HG02588 (cell line): ENCODE measurements at regions not wholly inside any gene's neighbourhood (a gene's known extent, or its start where the extent isn't known, plus 50 kb on each side); places are given as distances from the start of the nearest gene placed in this dataset.

Experiments
- ATAC-seq: cut with Tn5 transposase; IDR thresholded peaks from one replicate; pipeline ENCODE4 v1.9.1; 2021; ENCODE audit warnings: mild to moderate bottlenecking, moderate library complexity; ENCODE audit not compliant: unreplicated experiment

DNA sequence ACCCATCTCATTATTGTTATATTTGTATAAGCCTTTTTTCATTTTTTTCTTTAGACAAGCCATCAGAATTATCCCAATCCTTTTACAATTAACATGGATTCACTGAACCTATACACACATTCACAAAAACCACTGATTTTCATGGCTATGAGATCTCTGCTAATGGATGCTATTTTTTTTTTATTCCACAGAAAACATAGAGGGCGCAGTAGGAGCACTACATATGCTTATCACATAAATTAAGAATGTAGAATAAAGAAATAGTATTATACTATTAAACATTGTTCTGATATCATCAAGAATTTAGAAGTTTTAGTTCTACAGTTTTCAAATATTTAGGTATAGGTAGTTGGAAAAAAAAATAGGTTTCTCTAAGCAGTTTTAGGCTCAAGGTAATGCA, 1477.4 kb downstream of the ARAP2 start:
- no peak for ATAC-seq

DNA sequence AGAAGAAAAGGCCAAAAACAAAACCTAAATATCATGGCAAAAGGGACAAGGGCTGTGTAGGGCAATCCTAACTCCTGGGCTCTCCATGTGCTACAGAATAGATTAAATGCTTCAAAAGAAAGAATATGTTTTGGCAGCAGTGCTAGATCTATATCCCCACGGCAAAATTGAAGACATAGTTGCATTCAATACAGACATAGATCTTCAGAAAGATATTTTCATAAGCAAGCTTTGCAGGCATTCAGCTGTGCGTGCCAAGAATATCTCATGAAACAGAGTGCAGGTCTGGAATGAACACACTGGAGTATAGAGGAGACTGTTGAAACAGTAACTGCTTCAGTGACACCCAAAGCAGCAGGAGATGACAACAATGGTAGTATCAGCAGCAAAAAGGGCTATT, 1476.9 kb downstream of the ARAP2 start:
- no peak for ATAC-seq

DNA sequence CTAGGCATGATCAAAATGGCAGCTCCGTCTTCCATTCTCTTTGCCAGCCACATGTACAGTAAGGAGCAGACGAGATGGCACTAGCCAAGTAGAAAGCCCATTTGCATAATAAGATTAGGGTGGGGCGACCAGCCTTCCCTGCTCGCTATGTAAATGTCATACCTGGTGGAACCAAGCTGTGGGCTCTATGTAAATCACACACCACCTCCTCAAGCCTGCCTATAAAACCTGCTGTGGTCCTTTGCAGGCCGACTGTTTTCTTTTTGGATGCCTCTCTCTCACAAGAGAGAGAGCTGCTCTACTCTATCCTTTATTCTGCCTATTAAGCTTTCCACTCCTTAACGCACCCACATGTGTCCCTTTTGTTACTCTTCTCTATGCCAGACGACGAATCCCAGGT, 1472.7 kb downstream of the ARAP2 start:
- ATAC-seq = no peak

DNA sequence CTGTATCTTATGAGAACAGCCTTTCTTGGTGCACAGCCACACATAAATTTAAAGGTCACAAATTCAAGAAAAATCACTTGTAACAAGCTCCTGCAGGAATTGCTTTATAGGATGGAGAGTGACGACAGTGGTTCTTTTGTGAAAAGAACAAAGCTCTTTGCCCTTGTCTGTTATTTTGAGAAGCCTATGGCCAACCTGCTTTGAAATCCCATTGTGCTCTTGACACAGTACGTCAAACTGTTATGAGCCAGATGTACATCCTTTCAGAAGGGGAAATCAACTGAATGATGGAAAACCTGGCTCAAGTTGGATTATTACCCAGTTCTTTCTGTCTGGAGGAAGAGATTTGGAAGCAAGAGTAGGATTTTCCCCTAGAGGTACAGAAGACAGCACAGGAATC, 1454.2 kb downstream of the ARAP2 start:
- ATAC-seq = no peak

DNA sequence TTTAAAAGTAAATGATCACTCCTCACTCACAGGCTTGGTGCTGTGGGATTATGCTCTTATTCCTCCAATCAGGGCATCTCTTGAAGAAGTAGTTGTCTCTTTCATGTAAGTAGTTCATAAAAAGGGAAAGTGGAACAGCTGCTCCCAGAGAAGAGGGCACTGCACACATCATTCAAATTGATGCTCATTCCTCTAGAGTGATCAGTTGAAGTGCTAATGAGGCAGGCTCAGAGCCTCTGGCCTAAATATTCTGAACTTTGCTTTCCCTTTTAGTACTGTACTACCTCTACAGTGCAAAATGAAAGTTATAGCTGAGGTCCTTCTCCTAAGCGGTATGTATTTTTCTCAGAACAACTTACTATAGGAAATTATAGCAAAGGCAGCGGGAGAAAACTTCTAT, 1453.1 kb downstream of the ARAP2 start:
- no peak for ATAC-seq

DNA sequence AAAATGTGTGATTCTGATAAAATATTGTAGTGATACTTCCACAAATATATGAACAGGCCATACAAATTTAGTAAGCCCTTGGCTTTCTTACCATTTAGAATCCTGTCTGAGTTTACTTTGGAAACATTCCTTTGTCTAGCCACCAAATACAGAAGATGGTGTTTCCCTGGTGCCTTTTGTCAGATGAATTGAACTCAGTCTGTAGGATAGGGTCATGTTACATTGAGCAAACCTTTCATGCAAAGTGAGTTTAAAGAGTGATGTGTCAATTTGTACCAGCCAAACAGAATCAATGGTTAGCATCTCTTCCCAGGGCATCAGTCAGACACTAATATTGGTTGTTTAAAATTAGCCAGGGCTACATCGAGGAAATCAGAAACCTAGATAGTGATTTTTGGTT, 1443.4 kb downstream of the ARAP2 start:
- no peak for ATAC-seq

DNA sequence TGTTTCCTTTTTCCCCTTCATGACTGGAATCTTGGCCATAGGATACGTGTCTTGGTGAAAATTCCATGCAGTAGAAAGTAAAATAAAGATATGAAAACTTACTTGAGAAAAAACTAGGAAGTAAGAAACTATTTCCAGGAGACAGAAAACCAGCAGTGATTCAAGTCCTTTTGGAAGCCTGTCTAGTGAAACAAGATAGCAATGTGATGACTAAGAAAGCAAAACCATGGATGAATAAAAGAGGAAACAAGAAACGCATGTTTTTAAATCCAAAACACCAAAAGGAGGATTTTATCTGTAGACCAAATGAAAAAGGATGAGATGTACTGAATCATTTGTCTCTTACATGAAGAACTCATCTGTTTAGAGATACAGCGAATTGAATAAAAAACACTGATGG, 1430.0 kb downstream of the ARAP2 start:
- no peak for ATAC-seq

DNA sequence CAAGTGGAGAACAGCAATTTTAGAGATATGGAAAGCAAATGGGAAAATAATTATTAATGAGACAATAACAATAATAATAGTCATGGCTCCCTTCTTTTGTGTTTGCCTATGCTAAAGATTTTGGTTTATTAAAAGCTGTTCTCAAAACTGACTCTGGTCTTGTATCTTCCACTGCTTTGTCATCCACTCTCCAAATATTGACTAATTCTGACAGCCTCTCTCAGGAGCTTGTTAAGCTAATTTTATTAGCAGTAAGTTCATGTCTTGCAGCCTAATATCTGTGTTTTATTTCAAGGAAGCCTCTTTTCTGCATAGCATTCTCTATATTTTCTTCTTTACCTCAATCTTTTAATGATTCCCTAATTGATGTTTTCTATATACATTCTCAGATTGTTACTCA, 1419.8 kb downstream of the ARAP2 start:
- no peak for ATAC-seq

DNA sequence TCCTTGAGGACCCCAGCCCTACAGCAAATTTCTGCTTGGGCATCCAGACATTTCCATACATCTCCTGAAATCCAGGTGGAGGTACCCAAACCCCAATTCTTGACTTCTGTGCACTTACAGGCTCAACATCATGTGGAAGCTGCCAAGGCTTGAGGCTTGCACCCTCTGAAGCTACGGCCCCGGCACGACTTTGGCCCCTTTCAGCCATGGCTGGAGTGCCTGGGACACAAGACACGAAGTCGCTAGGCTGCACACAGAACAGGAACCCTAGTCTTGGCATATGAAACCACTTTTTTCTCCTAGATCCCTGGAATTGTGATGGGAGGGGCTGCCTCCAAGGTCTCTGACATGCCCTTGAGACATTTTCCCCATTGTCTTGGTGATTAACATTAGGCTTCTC, 1417.7 kb downstream of the ARAP2 start:
- no peak for ATAC-seq

DNA sequence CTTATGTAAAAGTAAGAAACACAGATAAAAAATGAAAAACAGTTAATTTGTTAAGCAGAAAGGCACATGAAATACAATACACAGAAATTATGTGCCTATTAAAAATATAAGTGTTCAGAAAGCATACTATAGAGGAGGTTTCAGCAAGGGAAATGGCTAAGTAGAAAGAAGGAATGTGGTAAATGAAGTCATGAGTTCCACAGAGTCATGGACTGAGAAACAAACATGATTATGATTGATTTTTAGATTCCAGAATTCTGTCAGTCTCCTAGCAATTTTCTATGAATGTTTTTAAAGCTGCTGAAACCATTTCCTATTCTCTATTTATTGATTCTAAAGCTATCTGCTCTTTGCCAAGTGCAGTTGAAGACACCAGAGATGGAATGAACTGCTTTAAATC, 1398.4 kb downstream of the ARAP2 start:
- ATAC-seq = no peak

DNA sequence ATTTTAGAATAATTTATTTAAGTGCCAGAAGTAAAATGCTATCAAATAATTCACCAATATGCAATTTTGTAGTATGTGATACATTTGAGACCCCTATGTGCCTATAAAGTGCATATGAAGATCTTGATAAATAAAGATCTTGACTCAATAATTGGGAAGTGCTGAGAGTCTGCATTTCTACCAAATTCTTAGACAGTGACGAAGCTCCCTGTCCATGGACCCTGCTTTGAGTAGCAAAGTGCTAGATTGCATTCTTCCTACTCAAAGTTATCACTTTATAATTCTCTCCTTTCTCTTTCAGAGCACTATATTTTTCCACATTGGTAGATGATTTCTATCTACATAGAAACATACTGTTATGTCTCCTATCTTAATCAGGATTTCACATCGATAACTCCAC, 1393.9 kb downstream of the ARAP2 start:
- no peak for ATAC-seq

DNA sequence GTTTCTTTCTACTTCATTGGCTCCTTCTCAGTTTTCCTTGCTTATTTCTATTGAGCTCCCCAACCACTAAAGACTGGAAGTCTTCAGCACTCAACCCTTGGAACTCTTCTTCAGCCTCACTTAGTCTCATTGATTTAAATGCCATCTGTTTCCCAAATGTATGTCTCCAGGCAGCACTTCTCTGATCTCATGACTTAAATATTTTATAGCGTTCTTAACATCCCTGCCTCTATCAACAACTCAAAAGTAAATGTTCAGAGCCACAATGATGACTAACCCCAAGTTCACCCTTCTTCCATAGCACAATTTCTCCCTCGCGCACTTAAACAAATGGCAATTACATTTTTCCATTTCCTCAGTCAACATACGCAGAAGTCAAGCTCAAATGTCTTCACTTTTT, 1393.3 kb downstream of the ARAP2 start:
- no peak for ATAC-seq

DNA sequence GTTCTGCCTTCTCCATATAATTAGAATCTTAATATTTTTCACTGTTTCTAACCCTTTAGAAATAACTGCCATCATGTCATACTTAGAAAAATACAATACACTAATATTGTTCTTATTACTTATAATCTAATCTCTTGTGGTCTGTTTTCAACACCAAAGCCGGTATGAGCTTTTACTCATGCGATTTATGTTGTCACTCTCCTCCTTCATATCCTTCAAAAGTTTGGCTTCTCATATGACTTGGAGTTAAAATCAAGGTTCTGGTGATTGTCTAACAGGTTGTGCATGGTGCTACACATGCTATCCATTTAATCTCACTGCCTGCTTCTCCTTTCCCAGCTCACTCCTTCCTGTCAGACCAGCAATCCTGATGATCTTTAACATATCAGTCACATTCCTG, 1392.9 kb downstream of the ARAP2 start:
- ATAC-seq = no peak

DNA sequence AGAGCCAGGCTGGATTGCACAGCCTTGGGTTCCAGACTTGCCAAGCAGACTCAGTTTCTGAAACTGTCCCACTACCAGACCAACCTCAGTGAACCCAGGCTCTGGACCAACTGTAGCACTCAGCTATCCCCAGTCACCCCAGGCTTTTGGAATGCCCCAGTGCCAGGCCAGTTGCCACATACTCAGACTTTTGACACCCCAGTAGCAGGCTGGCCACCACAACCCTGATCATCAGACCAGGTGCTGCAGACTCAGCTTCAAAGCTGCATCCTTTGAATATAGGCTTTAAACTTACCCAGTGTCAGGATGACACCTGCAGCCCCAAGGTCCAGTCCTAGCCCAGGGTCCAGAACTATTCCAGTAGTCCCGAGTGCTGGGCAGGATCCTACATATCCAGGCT, 1389.9 kb downstream of the ARAP2 start:
- no peak for ATAC-seq

DNA sequence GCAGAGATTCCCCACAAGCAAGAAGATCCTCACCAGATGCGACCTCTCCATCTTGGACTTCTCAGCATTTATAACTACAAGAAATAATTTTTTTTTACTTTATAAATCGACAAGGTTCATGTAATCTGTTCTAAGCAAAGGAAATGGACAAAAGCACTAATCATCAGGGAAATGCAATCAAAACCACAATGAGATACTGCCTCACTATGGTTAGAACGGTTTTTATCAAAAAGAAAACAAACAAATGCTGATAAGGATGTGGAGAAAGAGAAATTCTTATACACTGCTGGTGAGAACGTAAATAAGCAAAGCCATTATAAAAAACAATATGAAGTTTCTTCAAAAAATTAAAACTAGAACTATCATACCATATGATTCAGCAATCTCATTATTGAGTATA, 1382.6 kb downstream of the ARAP2 start:
- no peak for ATAC-seq

DNA sequence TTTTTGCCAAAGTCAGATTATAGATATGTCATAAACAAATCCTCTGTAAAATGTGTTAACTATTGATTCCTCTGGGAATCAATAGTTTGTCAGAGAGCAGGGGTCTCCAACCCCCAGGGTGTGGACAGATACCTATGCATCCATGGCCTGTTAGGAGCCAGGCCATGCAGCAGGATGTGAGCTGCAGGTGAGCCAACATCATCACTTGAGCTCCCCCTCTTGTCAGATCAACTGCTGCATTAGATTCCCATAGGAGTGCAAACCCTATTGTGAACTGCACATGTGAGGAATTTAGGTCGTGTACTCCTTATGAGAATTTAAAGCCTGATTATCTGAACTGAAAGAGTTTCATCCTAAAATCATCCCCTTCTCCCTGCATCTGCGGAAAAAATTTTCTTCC, 1365.4 kb downstream of the ARAP2 start:
- no peak for ATAC-seq

DNA sequence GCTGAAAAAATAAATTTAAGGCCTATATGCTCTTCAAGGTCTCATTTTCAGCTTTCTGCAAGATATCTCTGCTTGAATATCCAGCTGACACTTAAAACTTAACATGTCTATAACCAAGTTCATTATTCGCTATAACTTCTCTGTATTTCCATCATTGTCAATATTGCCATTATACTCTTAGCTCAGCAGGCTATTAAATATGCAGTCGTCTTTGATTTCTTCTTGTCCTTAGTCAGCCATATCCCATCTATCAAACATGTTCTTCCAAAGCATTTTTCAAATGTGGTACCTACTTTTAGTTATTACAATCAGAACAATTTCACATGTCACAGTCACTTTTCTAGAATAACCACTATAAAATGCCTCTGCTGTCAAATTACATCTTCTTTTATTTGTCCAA, 1364.1 kb downstream of the ARAP2 start:
- ATAC-seq = no peak

DNA sequence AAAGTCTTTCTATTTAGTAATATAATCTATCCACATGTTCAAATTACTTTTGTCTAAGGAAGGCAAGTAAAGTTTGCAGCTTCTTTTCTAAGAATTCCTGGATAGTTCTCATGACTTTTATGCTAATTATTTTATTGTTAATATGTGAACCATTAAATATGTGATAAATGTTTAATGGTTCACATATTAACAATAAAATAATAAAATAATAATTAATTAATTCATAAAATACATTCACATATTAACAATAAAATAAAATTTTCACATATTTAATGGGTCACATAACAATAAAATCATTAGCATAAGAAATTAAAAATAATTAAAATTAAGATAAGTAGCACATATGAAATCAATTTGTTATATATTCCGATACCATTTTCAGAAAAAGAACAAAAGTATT, 1352.4 kb downstream of the ARAP2 start:
- no peak for ATAC-seq

DNA sequence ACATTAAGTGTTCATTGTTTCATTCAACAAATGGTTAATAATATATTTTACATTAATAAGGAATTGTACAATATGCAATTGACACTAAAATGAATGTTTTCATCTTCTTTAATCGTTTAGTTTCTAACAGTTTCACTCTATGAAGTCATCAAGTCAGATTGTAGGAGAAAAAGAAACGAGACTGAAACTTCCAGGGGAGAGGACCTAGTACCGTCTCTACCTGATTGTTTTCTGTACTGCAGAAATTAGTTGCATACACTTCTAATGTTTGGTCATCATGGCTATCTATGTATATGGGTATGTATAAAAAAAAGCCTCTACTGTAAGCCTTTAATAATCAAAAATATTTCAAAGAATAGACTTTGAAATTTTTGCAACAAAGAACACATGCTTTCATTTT, 1350.9 kb downstream of the ARAP2 start:
- ATAC-seq = no peak

DNA sequence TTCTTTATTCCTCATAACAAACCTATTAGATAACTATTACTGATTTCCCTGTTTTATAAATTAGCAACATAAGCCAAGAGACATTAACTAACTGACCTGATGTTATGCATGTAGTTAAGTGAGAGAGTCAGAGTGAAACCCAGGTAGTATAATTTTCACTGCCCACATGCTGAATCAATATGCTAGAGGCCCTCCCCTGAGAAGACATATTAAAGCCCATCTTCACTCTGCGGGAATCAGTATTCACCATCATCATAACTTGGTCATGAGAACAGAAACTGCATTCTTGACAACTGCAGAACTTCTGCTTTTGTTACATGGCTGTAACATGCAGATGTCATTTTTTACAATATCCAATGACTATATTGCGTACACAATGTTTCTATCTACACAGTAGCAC, 1324.3 kb downstream of the ARAP2 start:
- no peak for ATAC-seq

DNA sequence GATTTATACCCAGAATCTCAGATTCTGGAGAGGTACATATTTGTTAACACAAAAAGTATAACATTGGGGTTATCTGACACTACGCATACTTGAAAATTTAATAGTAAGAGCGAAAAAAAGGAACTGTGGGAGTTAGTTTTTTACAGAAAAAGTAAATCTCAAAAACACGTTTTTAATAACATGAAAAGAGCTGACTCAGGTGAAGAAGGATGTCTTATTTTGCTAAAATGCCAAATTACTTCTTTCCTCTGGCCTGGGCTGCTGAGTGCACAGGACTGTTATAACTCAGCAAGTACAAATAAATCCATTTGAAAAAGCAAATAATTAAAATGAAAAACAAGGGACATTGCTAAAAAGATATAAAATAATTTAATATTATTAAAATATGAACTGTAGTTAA, 1322.9 kb downstream of the ARAP2 start:
- no peak for ATAC-seq

DNA sequence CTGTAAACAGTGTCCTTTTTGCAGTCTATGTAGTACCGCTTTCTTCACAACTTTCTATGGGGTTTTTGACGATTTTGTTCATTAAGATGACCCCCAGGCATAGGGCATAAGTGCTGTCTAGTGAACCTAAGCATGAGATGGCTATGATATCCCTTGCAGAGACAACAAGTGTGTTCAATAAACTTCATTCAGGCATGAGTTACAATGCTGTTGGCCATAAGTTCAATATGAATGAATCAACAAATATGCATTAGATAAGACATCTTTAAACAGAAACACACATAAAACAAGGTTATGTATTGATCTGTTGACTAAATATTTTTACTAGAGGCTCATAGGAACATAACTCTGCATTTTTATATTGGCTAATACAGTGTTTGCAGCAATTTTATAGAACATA, 1322.0 kb downstream of the ARAP2 start:
- ATAC-seq = no peak

DNA sequence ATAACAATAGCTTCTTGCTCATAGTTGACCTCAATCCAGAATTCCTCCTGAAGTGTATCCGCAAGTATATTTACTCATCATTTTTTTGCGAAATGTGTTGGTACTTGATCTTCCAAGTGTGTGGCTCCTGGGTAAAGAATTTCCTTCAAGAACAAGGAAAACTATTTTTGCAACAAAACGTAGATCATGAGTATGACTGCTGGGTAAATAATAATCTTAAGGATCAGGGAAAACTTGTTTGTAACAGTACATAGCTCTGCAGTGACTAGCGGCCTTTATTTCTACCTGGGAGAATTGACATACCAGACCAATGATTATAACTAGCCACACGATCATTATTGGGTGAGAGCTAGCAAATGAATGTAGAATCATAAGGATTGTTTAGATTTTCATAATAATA, 1311.7 kb downstream of the ARAP2 start:
- ATAC-seq = no peak

DNA sequence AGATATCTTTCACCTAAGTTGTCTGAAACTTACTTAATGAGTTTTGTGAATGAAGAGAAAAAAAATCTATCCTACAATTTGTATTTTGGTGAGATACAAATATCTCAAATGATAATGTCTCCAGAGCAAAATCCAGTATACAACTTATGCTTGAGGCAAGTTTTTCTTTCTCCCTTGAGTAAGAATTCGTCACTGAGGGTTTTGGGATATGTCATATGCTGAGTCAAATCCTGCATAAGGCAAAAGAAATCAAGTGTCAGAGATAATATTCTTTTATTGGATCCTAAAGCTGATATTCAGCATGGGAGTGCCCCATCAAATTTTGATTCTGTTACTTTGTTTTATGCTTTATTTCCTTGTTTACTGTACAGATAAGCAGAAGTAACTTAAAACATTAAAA, 1308.6 kb downstream of the ARAP2 start:
- no peak for ATAC-seq
